Superior temporal gyrus (tissue), 1 donor: ENCODE measurements at regions not wholly inside any gene's neighbourhood (a gene's known extent, or its start where the extent isn't known, plus 50 kb on each side); places are given as distances from the start of the nearest gene placed in this dataset.

Source experiments
- DNase-seq: peaks from one replicate; pipeline ENCODE4 v3.0.0-alpha.2; 2016; ENCODE audit errors: extremely low spot score

- no peak for DNase-seq
Measured at GRCh38 chr10:28811639-28812349, 134.5 kb downstream of the BAMBI start.

GRCh38 chr10:28812384-28813372 is 135.4 kb downstream of the BAMBI start:
- no peak for DNase-seq

GRCh38 chr10:28815681-28816080 is 138.4 kb downstream of the BAMBI start:
- DNase-seq = no peak

GRCh38 chr10:28822719-28823464 is 145.6 kb downstream of the BAMBI start:
- DNase-seq = no peak

GRCh38 chr10:28823501-28824075 is 146.3 kb downstream of the BAMBI start:
- no peak for DNase-seq

GRCh38 chr10:28833313-28833712 is 156.0 kb downstream of the BAMBI start:
- no peak for DNase-seq

- no peak for DNase-seq
Measured at GRCh38 chr10:28836435-28836743, 159.1 kb downstream of the BAMBI start.

- DNase-seq = no peak
Measured at GRCh38 chr10:28837613-28838390, 160.5 kb downstream of the BAMBI start.

- no peak for DNase-seq
Measured at GRCh38 chr10:28838908-28839307, 161.6 kb downstream of the BAMBI start.

GRCh38 chr10:28839600-28840007 is 162.3 kb downstream of the BAMBI start:
- DNase-seq = no peak

GRCh38 chr10:28840202-28840601 is 162.9 kb downstream of the BAMBI start:
- no peak for DNase-seq

GRCh38 chr10:28840971-28841370 is 163.7 kb downstream of the BAMBI start:
- DNase-seq = no peak

GRCh38 chr10:28841625-28842024 is 164.3 kb downstream of the BAMBI start:
- no peak for DNase-seq

- no peak for DNase-seq
Measured at GRCh38 chr10:28842321-28842720, 165.0 kb downstream of the BAMBI start.

GRCh38 chr10:28845009-28845682 is 167.8 kb downstream of the BAMBI start:
- no peak for DNase-seq

GRCh38 chr10:28849309-28849708 is 172.0 kb downstream of the BAMBI start:
- DNase-seq = no peak

GRCh38 chr10:28849821-28850220 is 172.5 kb downstream of the BAMBI start:
- DNase-seq = no peak

GRCh38 chr10:28850784-28851183 is 173.5 kb downstream of the BAMBI start:
- DNase-seq = no peak

- no peak for DNase-seq
Measured at GRCh38 chr10:28853195-28853594, 175.9 kb downstream of the BAMBI start.

- no peak for DNase-seq
Measured at GRCh38 chr10:28857164-28857563, 179.8 kb downstream of the BAMBI start.

GRCh38 chr10:28858646-28859045 is 181.3 kb downstream of the BAMBI start:
- DNase-seq = no peak
